Stomach (tissue), 4 donors: ENCODE measurements at regions not wholly inside any gene's neighbourhood (a gene's known extent, or its start where the extent isn't known, plus 50 kb on each side); places are given as distances from the start of the nearest gene placed in this dataset.

Experiments used
- CTCF ChIP-seq, 7 experiments: fragments of 450-650 bp in 4 of 7; fragments of 200-600 bp in 3 of 7; sonication (generic) in 3 of 7; IDR thresholded peaks; one replicate each; pipeline ENCODE4 v1.5.1; 2016 to 2019; ENCODE audit warnings: antibody characterized with exemption in 7 of 7, control low read depth in 2 of 7, mild to moderate bottlenecking in 1 of 7
- EP300 ChIP-seq: sonication (generic); formaldehyde crosslinking; IDR thresholded peaks from one replicate; pipeline ENCODE4 v1.6.1; 2017; ENCODE audit warnings: antibody characterized with exemption
- POLR2AphosphoS5 ChIP-seq, 3 donors: sonication (generic); formaldehyde crosslinking; IDR thresholded peaks; one replicate each; pipeline ENCODE4 v1.6.1; 2016; ENCODE audit warnings: antibody characterized with exemption in 3 of 3

DNA sequence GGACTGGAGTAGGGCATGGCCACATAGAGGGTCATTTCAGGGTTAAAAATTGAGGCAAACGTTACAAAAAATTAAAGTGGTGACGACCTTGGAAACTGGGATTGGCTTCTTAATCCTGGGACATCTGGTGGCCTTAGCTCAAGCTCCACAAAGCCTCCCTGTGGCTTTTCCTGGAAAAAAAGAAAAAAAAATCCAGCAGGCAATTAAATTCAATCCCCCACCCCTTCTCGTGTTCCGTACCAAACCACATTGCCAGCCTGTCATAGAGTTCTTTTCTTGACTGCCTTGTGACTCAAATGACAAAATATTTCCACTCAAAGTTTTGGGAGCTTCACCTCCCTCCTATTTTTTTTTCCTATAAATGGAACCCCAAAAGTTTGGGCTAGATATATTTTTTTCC, 195.6 kb downstream of the HRH4 start:
- TF ChIP-seq CTCF (IDR thresholded peaks at IDR 0.05) = no peak
- TF ChIP-seq EP300 = no peak
- TF ChIP-seq POLR2AphosphoS5 (IDR thresholded peaks at IDR 0.05) = no peak
